ENCODE measurements at regions not wholly inside any gene's neighbourhood (a gene's known extent, or its start where the extent isn't known, plus 50 kb on each side); places are given as distances from the start of the nearest gene placed in this dataset.

GRCh38 chr12:20272161-20272560 lies 96.2 kb upstream of the PDE3A start:
- no peak overlapping the region for H3K4me3 ChIP-seq (ENCODE audit: insufficient read depth, low read depth, low read length)
- no peak overlapping the region for H2AK9ac ChIP-seq (replicated peaks; ENCODE audit: low read depth, low read length, poor library complexity)
- H2AFZ ChIP-seq (replicated peaks; ENCODE audit: low read length, poor library complexity): no peak overlapping the region
- no peak overlapping the region for H3K18ac ChIP-seq (ENCODE audit: low read depth, low read length)
- ATAC-seq (ENCODE audit: low read depth) (peak; percentile 59), DNase-seq (no peak)
- no peaks in the 10 kb centered on the region for H4K20me1 ChIP-seq (ENCODE audit: insufficient read depth, low read length)
- BruUV-seq (replicated peaks): no TSS peak
- H4K8ac ChIP-seq (ENCODE audit: low read depth in 2 of 2, low read length in 2 of 2): no peak overlapping the region
- no peak overlapping the region for H2BK5ac ChIP-seq (ENCODE audit: low read depth, low read length, poor library complexity, severe bottlenecking)
- H2BK20ac ChIP-seq (ENCODE audit: low read depth, low read length): no peak overlapping the region
- H3K27ac ChIP-seq (ENCODE audit: insufficient read depth, low read length): no peak overlapping the region
- H3K4ac ChIP-seq (ENCODE audit: low read depth, low read length): no peak overlapping the region
- dilution Hi-C loops (cut with HindIII; ENCODE audit: low sequenced_read_pairs, unreplicated experiment): no loop called here
- no peak overlapping the region for H2BK120ac ChIP-seq (ENCODE audit: low read depth, low read length)
- ChIA-PET CTCF (no interaction called here), POLR2A (ENCODE audit: unreplicated experiment) (no interaction called here)
- H3K4me2 ChIP-seq (ENCODE audit: low read depth, low read length): no peak overlapping the region
- in situ Hi-C loops (cut with MboI; ENCODE audit: low sequenced_read_pairs): no loop called here
- no peaks in the 10 kb centered on the region for H3K9me3 ChIP-seq (ENCODE audit: control insufficient read depth, insufficient read depth, low read length)
- no peak overlapping the region for H3K14ac ChIP-seq (replicated peaks; ENCODE audit: low read depth, low read length)
- TF ChIP-seq SMC3 (IDR thresholded peaks at IDR 0.05; ENCODE audit: low read depth, low read length): no peak
- H3K23ac ChIP-seq (ENCODE audit: low read depth, low read length): no peak overlapping the region
- no peaks in the 10 kb centered on the region for H3K79me1 ChIP-seq (ENCODE audit: low read depth in 1 of 2, low read length in 2 of 2)
- WGBS, 2 experiments (ENCODE audit: extremely low coverage in 2 of 2, insufficient read length in 1 of 2): no CpG with 5 or more reads among the region's 1 CpG
- no peak overlapping the region for H2BK15ac ChIP-seq (ENCODE audit: low read depth, low read length)
- H3K9me1 ChIP-seq (ENCODE audit: insufficient read depth, low read length): no peaks in the 10 kb centered on the region
- H3K36me3 ChIP-seq (ENCODE audit: control insufficient read depth, insufficient read depth, low read length): no peaks in the 10 kb centered on the region
- no peak overlapping the region for H4K5ac ChIP-seq (ENCODE audit: low read depth, low read length)
- no peak overlapping the region for H2AK5ac ChIP-seq (ENCODE audit: low read depth, low read length)
- H3K27me3 ChIP-seq (ENCODE audit: control insufficient read depth, insufficient read depth, low read length): no peaks in the 10 kb centered on the region
- peaks cover 2% of the 10 kb centered on the region; the same call in 1 of the 2 replicates for H3K4me1 ChIP-seq (ENCODE audit: control insufficient read depth, insufficient read depth, low read length)
- H3K9ac ChIP-seq (ENCODE audit: low read depth, low read length): no peak overlapping the region
- H4K91ac ChIP-seq (ENCODE audit: insufficient read depth, low read depth, low read length): no peak overlapping the region
- intact Hi-C loops (cut with micrococcal nuclease): no loop called here
- H3K56ac ChIP-seq (ENCODE audit: extremely low read depth, insufficient read depth, low read length): no peak overlapping the region
